HepG2 (cell line): ENCODE measurements at regions not wholly inside any gene's neighbourhood (a gene's known extent, or its start where the extent isn't known, plus 50 kb on each side); places are given as distances from the start of the nearest gene placed in this dataset.

Experiments used
- ATAC-seq: fragments of 200-7000 bp; cut with Tn5 transposase; 3 replicates; pipeline ENCODE4 v1.9.1; 2020; ENCODE audit warnings: mild to moderate bottlenecking, moderate library complexity
- BruUV-seq: library from RNA; stranded (reverse); fragments of 400-500 nt; replicated peaks from 2 replicates; lab custom pipeline; 2021; lab: Mats Ljungman, UMichigan
- CTCF ChIA-PET: fragments of 300-600 bp; formaldehyde crosslinking; extraction: SDS; loops from one replicate; lab custom pipeline; 2021; ENCODE audit warnings: low total read pairs, inconsistent platforms, low intra/inter-chr PET ratio; lab: Yijun Ruan, JAX
- POLR2A ChIA-PET: fragments of 350-600 bp; sonication (Branson Sonifier 250); formaldehyde crosslinking; loops from one replicate; lab custom pipeline; 2020; ENCODE audit warnings: antibody characterized with exemption, inconsistent platforms; lab: Yijun Ruan, JAX
- DNase-seq: peaks from one replicate; pipeline ENCODE4 v3.0.0-alpha.2; 2015; ENCODE audit warnings: low spot score
- FAIRE-seq: peaks from 3 replicates; lab custom pipeline; 2011; peaks lifted over from hg19 to GRCh38; lab: Jason Lieb, UNC
- H2AFZ ChIP-seq: one replicate; pipeline ENCODE4 v1.6.1; 2011; ENCODE audit warnings: low read length, inconsistent platforms
- H3K27ac ChIP-seq: fragments of 300-600 bp; 3 replicates; pipeline ENCODE4 v1.8.0; 2011; ENCODE audit warnings: mixed run types, mild to moderate bottlenecking, mixed read lengths, low read length, inconsistent platforms; ENCODE audit not compliant: insufficient read depth; ENCODE audit errors: extremely low read length
- H3K27me3 ChIP-seq, 2 experiments: fragments of 200-600 bp in 1 of 2; 2 replicates in 1 of 2; 3 replicates in 1 of 2; pipeline versions ENCODE4 v1.6.0 to v1.8.0; 2011; ENCODE audit warnings: low read length in 2 of 2, mild to moderate bottlenecking in 2 of 2, moderate library complexity in 2 of 2, inconsistent platforms in 1 of 2; ENCODE audit not compliant: insufficient read depth in 2 of 2, control insufficient read depth in 1 of 2
- H3K36me3 ChIP-seq, 2 experiments: fragments of 200-600 bp in 1 of 2; replicated peaks in 1 of 2; 2 replicates in 1 of 2; 3 replicates in 1 of 2; pipeline versions ENCODE4 v1.5.1 to v1.8.0; 2011; ENCODE audit warnings: low read length in 2 of 2, inconsistent platforms in 1 of 2; ENCODE audit not compliant: insufficient read depth in 2 of 2, control insufficient read depth in 1 of 2
- H3K4me1 ChIP-seq: 2 replicates; pipeline ENCODE4 v1.5.1; 2012; ENCODE audit warnings: low read length, inconsistent platforms; ENCODE audit not compliant: insufficient read depth
- H3K4me2 ChIP-seq: 2 replicates; pipeline ENCODE4 v1.6.0; 2011; ENCODE audit warnings: low read depth, low read length, inconsistent platforms
- H3K4me3 ChIP-seq, 3 experiments: fragments of 200-600 bp in 1 of 3; sonication (generic), shearing (Covaris generic) in 1 of 3; replicated peaks in 1 of 3; 2 replicates each; pipeline ENCODE4 v1.5.1; 2011 to 2016; ENCODE audit warnings: low read length in 3 of 3, inconsistent platforms in 2 of 3, low read depth in 2 of 3, mild to moderate bottlenecking in 2 of 3, control low read depth in 1 of 3, mixed read lengths in 1 of 3; ENCODE audit not compliant: insufficient read depth in 1 of 3
- H3K79me2 ChIP-seq: one replicate; pipeline ENCODE4 v1.6.1; 2011; ENCODE audit warnings: low read length, inconsistent platforms; ENCODE audit not compliant: insufficient read depth
- H3K9ac ChIP-seq: 2 replicates; pipeline ENCODE4 v1.6.0; 2011; ENCODE audit warnings: mild to moderate bottlenecking, low read depth, low read length, inconsistent platforms; ENCODE audit not compliant: insufficient read depth
- H3K9me3 ChIP-seq: 2 replicates; pipeline ENCODE4 v1.5.1; 2012; ENCODE audit warnings: mild to moderate bottlenecking, low read length
- H4K20me1 ChIP-seq: 2 replicates; pipeline ENCODE4 v1.6.0; 2011; ENCODE audit warnings: inconsistent platforms, mild to moderate bottlenecking, low read length, moderate library complexity; ENCODE audit not compliant: insufficient read depth
- CEBPB ChIP-seq: IDR thresholded peaks from 2 replicates; pipeline ENCODE4 v1.6.1; 2011; ENCODE audit warnings: low read depth, low read length, improper control_type of control experiment, borderline replicate concordance
- CHCHD3 ChIP-seq: sonication (generic); formaldehyde crosslinking; IDR thresholded peaks from 2 replicates; pipeline ENCODE4 v1.8.0; 2022; ENCODE audit warnings: mild to moderate bottlenecking, missing genetic modification reagents, moderate library complexity
- IRF2 ChIP-seq: IDR thresholded peaks from 2 replicates; pipeline ENCODE4 v1.6.1; 2018; ENCODE audit warnings: missing genetic modification reagents, missing compliant biosample characterization
- MTA1 ChIP-seq: sonication (generic); formaldehyde crosslinking; IDR thresholded peaks from 2 replicates; pipeline ENCODE4 v1.4.0; 2020; ENCODE audit warnings: missing genetic modification reagents, mild to moderate bottlenecking, borderline replicate concordance
- MTERF4 ChIP-seq: sonication (generic); formaldehyde crosslinking; IDR thresholded peaks from 2 replicates; pipeline ENCODE4 v1.8.0; 2023; ENCODE audit warnings: mild to moderate bottlenecking, missing genetic modification reagents
- MXD1 ChIP-seq: sonication (generic); formaldehyde crosslinking; IDR thresholded peaks from 2 replicates; pipeline ENCODE4 v1.4.0; 2020; ENCODE audit warnings: mild to moderate bottlenecking, missing genetic modification reagents
- SNAPC5 ChIP-seq: sonication (generic); formaldehyde crosslinking; IDR thresholded peaks from 2 replicates; pipeline ENCODE4 v1.8.1; 2023; ENCODE audit warnings: mild to moderate bottlenecking, missing genetic modification reagents, borderline replicate concordance
- TARDBP ChIP-seq: sonication (generic); formaldehyde crosslinking; IDR thresholded peaks from 2 replicates; pipeline ENCODE4 v1.8.0; 2022; ENCODE audit warnings: mild to moderate bottlenecking, missing genetic modification reagents
- TEAD2 ChIP-seq: sonication (generic); formaldehyde crosslinking; IDR thresholded peaks from 2 replicates; pipeline ENCODE4 v1.9.0; 2021; ENCODE audit warnings: missing genetic modification reagents
- TEAD3 ChIP-seq: optimal IDR thresholded peaks from 2 replicates; pipeline ENCODE3; 2016; ENCODE audit warnings: borderline replicate concordance
- THYN1 ChIP-seq: sonication (generic); formaldehyde crosslinking; IDR thresholded peaks from 2 replicates; pipeline ENCODE4 v1.8.1; 2023; ENCODE audit warnings: low read depth, mild to moderate bottlenecking, moderate library complexity, missing genetic modification reagents, borderline replicate concordance
- TRIM22 ChIP-seq: fragments of 450-650 bp; IDR thresholded peaks from 2 replicates; pipeline ENCODE4 v1.6.1; 2017
- ZNF276 ChIP-seq: sonication (generic); formaldehyde crosslinking; IDR thresholded peaks from 2 replicates; pipeline ENCODE4 v1.4.0; 2020; ENCODE audit warnings: mild to moderate bottlenecking, low read depth, missing genetic modification reagents
- ZNF780A ChIP-seq: sonication (generic); formaldehyde crosslinking; IDR thresholded peaks from 2 replicates; pipeline ENCODE4 v1.8.0; 2022; ENCODE audit warnings: mild to moderate bottlenecking, missing genetic modification reagents, moderate library complexity
- WGBS: methylation state at CpG from one replicate; pipeline ENCODE4 v1.1.6; 2017; ENCODE audit warnings: low lambda C conversion rate; 5-methylcytosine and 5-hydroxymethylcytosine counted together
- in situ Hi-C: cut with HindIII; loops from 2 replicates; pipeline ENCODE4 v1.10.0; 2017; ENCODE audit warnings: low pct_unique_long_range_greater_than_20kb; ENCODE audit not compliant: extremely low pct_ligation_motif_present
- intact Hi-C: fragments of 100-400 bp; cut with micrococcal nuclease; formaldehyde crosslinking; loops from one replicate; pipeline ENCODE4 v1.10.0; 2022; ENCODE audit not compliant: unreplicated experiment

GRCh38 chr7:86978808-86979506 is 80.5 kb downstream of the ELAPOR2 start:
- Histone ChIP-seq H3K9ac (no peak overlapping the region), H3K36me3 (no peaks in the 10 kb centered on the region), H3K27ac (no peak overlapping the region), H3K4me3 (no peak overlapping the region), H3K9me3 (no peaks in the 10 kb centered on the region), H4K20me1 (no peaks in the 10 kb centered on the region), H3K79me2 (no peaks in the 10 kb centered on the region), H3K4me2 (no peak overlapping the region), H3K27me3 (no peaks in the 10 kb centered on the region), H3K4me1 (peaks cover 20% of the 10 kb centered on the region)
- no peak for ATAC-seq
- ChIA-PET POLR2A (no interaction called here), CTCF (no interaction called here)
- 52% methylated on average over 3 of the region's 3 CpGs for WGBS
- in situ Hi-C loops (no loop called here), intact Hi-C loops (no loop called here)
- DNase-seq: no peak
- no TSS peak for BruUV-seq
- TF ChIP-seq CEBPB (peak; percentile 23; the same call in 1 of the 2 replicates), IRF2 (no peak)
- TF ChIP-seq, all 625 proteins: peak for 1
- H2AFZ ChIP-seq: no peak overlapping the region
- no peak for FAIRE-seq

GRCh38 chr7:86976958-86977357 is 82.5 kb downstream of the ELAPOR2 start:
- DNase-seq (no peak), ATAC-seq (no peak), FAIRE-seq (no peak)
- no peaks in the 10 kb centered on the region for H3K27me3 ChIP-seq
- no peak overlapping the region for H3K4me3 ChIP-seq
- H3K9ac ChIP-seq: no peak overlapping the region
- intact Hi-C loops (no loop called here), in situ Hi-C loops (no loop called here)
- H3K9me3 ChIP-seq: no peaks in the 10 kb centered on the region
- H2AFZ ChIP-seq: no peak overlapping the region
- no peaks in the 10 kb centered on the region for H3K79me2 ChIP-seq
- H3K27ac ChIP-seq: no peak overlapping the region
- peaks cover 10% of the 10 kb centered on the region; the same call in 1 of the 2 replicates for H3K4me1 ChIP-seq
- no peaks in the 10 kb centered on the region for H3K36me3 ChIP-seq
- ChIA-PET POLR2A (no interaction called here), CTCF (no interaction called here)
- 41% methylated on average over 3 of the region's 3 CpGs for WGBS
- no peak overlapping the region for H3K4me2 ChIP-seq
- H4K20me1 ChIP-seq: no peaks in the 10 kb centered on the region
- BruUV-seq: no TSS peak
- no peak for TF ChIP-seq MXD1
- no peak for TF ChIP-seq TEAD2 (CRISPR knock-in tag)
- no peak for TF ChIP-seq TRIM22
- no peak for TF ChIP-seq ZNF276 (CRISPR knock-in tag)
- no peak for TF ChIP-seq MTA1 (CRISPR knock-in tag)
- TF ChIP-seq TEAD3 (CRISPR knock-in tag): no peak
- TF ChIP-seq ZNF780A (CRISPR knock-in tag): no peak
- no peak for TF ChIP-seq SNAPC5 (CRISPR knock-in tag)
- no peak for TF ChIP-seq CHCHD3 (CRISPR knock-in tag)
- TF ChIP-seq TARDBP (CRISPR knock-in tag): no peak
- TF ChIP-seq MTERF4 (CRISPR knock-in tag): no peak
- no peak for TF ChIP-seq THYN1
